ENCODE measurements at regions not wholly inside any gene's neighbourhood (a gene's known extent, or its start where the extent isn't known, plus 50 kb on each side); places are given as distances from the start of the nearest gene placed in this dataset.
A peak's percentile ranks its signal among the peaks of the same experiment; 100 is the strongest.
"Not testable (repeated sequence)": the region's sequence is repeated elsewhere in the genome, so short reads cannot be mapped to it uniquely, and the experiment has no call there.

- DNase-seq (ENCODE audit: extremely low read depth in 1 of 11, low read depth in 9 of 11, low spot score in 4 of 11): no peak
These were observed 95.5 kb upstream of the KLHL13 start for GRCh38 chrX:118211891-118212816.

GRCh38 chrX:118212817-118213183 lies 96.2 kb upstream of the KLHL13 start:
- no peak for DNase-seq (ENCODE audit: extremely low read depth in 1 of 11, low read depth in 9 of 11, low spot score in 4 of 11)

GRCh38 chrX:118215346-118215745 lies 98.7 kb upstream of the KLHL13 start:
- no peak for DNase-seq (ENCODE audit: extremely low read depth in 1 of 11, low read depth in 9 of 11, low spot score in 4 of 11)

- peak in 1 of 11 donors; percentile 57 for DNase-seq (ENCODE audit: extremely low read depth in 1 of 11, low read depth in 9 of 11, low spot score in 4 of 11)
These were observed 99.5 kb upstream of the KLHL13 start for GRCh38 chrX:118216087-118216486.

GRCh38 chrX:118216509-118216908 lies 99.9 kb upstream of the KLHL13 start:
- DNase-seq (ENCODE audit: extremely low read depth in 1 of 11, low read depth in 9 of 11, low spot score in 4 of 11): no peak

GRCh38 chrX:118218079-118218478 lies 101.5 kb upstream of the KLHL13 start:
- DNase-seq (ENCODE audit: extremely low read depth in 1 of 11, low read depth in 9 of 11, low spot score in 4 of 11): no peak

- DNase-seq (ENCODE audit: extremely low read depth in 1 of 11, low read depth in 9 of 11, low spot score in 4 of 11): no peak
These were observed 102.3 kb upstream of the KLHL13 start for GRCh38 chrX:118218940-118219339.

- no peak for DNase-seq (ENCODE audit: extremely low read depth in 1 of 11, low read depth in 9 of 11, low spot score in 4 of 11)
These were observed 103.3 kb upstream of the KLHL13 start for GRCh38 chrX:118219866-118220265.

- DNase-seq (ENCODE audit: extremely low read depth in 1 of 11, low read depth in 9 of 11, low spot score in 4 of 11): no peak
These were observed 103.9 kb upstream of the KLHL13 start for GRCh38 chrX:118220509-118220908.

GRCh38 chrX:118221270-118221669 lies 104.7 kb upstream of the KLHL13 start:
- DNase-seq (ENCODE audit: extremely low read depth in 1 of 11, low read depth in 9 of 11, low spot score in 4 of 11): no peak

- DNase-seq (ENCODE audit: extremely low read depth in 1 of 11, low read depth in 9 of 11, low spot score in 4 of 11): no peak
These were observed 105.1 kb upstream of the KLHL13 start for GRCh38 chrX:118221733-118222132.

GRCh38 chrX:118222421-118222820 lies 105.8 kb upstream of the KLHL13 start:
- no peak for DNase-seq (ENCODE audit: extremely low read depth in 1 of 11, low read depth in 9 of 11, low spot score in 4 of 11)

GRCh38 chrX:118225711-118226428 lies 109.3 kb upstream of the KLHL13 start:
- no peak for DNase-seq (ENCODE audit: extremely low read depth in 1 of 11, low read depth in 9 of 11, low spot score in 4 of 11)

- DNase-seq (ENCODE audit: extremely low read depth in 1 of 11, low read depth in 9 of 11, low spot score in 4 of 11): no peak
These were observed 111.4 kb upstream of the KLHL13 start for GRCh38 chrX:118228041-118228440.

- no peak for DNase-seq (ENCODE audit: extremely low read depth in 1 of 11, low read depth in 9 of 11, low spot score in 4 of 11)
These were observed 111.8 kb upstream of the KLHL13 start for GRCh38 chrX:118228456-118228855.

GRCh38 chrX:118231464-118231863 lies 114.4 kb upstream of the WDR44 start:
- no peak for DNase-seq (ENCODE audit: extremely low read depth in 1 of 11, low read depth in 9 of 11, low spot score in 4 of 11)

GRCh38 chrX:118239178-118239870 lies 106.6 kb upstream of the WDR44 start:
- no peak for DNase-seq (ENCODE audit: extremely low read depth in 1 of 11, low read depth in 9 of 11, low spot score in 4 of 11)

- DNase-seq (ENCODE audit: extremely low read depth in 1 of 11, low read depth in 9 of 11, low spot score in 4 of 11): peak in 5 of 11 donors; percentile 36 to 65 (median 41)
These were observed 105.8 kb upstream of the WDR44 start for GRCh38 chrX:118239913-118240698.

- DNase-seq (ENCODE audit: extremely low read depth in 1 of 11, low read depth in 9 of 11, low spot score in 4 of 11): not testable (repeated sequence)
These were observed 98.9 kb upstream of the WDR44 start for GRCh38 chrX:118246961-118247360.

All from renal cortex interstitium (tissue), 11 donors.